ENCODE measurements at regions not wholly inside any gene's neighbourhood (a gene's known extent, or its start where the extent isn't known, plus 50 kb on each side); places are given as distances from the start of the nearest gene placed in this dataset.

DNA sequence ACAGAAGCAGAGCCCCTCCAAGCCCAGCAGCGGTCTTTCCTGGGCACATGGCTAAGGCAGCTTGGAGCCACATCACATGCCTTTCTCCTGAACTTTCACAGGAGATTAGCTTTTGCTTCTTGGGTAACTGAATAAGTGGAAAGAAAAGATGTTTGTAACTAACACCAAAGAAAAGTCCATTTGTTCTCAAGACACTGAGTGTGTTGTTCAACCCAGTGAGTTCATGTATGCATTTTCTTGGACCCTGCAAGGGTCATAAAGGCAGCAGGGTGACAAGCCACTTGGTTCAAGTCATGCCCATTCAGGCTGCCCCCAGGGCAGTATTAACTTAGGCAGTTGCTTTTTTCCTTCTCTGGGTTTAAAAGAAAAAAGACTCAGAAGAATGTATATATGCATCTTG is 203.4 kb downstream of the FAM76B start:
- H3K36me3 ChIP-seq (ENCODE audit: control insufficient read depth, insufficient read depth, low read length): no peaks in the 10 kb centered on the region
- H3K4me1 ChIP-seq (ENCODE audit: control insufficient read depth, insufficient read depth, low read length): no peaks in the 10 kb centered on the region
- H3K4me3 ChIP-seq (ENCODE audit: low read length): no peak overlapping the region
- no peak overlapping the region for H3K9ac ChIP-seq (ENCODE audit: low read length)
- H3K27ac ChIP-seq (ENCODE audit: low read depth, low read length): no peak overlapping the region
- H3K27me3 ChIP-seq (ENCODE audit: control insufficient read depth, insufficient read depth, low read length): no peaks in the 10 kb centered on the region

DNA sequence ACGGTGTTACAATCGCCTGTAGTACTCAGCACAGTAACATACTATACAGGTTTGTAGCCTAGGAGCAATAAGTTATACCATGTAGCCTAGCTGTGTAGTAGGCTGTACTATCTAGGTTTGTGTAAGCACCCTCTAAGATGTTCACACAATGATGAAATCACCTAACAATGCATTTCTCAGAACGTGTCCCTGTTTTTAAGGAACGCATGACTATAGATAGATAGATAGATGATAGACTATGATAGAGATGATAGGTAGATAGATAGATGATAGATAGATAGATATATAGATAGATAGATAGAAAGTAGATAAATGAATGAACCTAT is 203.9 kb downstream of the FAM76B start:
- Histone ChIP-seq H3K27me3 (ENCODE audit: control insufficient read depth, insufficient read depth, low read length) (no peaks in the 10 kb centered on the region), H3K9ac (ENCODE audit: low read length) (no peak overlapping the region), H3K36me3 (ENCODE audit: control insufficient read depth, insufficient read depth, low read length) (no peaks in the 10 kb centered on the region), H3K4me1 (ENCODE audit: control insufficient read depth, insufficient read depth, low read length) (no peaks in the 10 kb centered on the region), H3K27ac (ENCODE audit: low read depth, low read length) (no peak overlapping the region), H3K4me3 (ENCODE audit: low read length) (no peak overlapping the region)

DNA sequence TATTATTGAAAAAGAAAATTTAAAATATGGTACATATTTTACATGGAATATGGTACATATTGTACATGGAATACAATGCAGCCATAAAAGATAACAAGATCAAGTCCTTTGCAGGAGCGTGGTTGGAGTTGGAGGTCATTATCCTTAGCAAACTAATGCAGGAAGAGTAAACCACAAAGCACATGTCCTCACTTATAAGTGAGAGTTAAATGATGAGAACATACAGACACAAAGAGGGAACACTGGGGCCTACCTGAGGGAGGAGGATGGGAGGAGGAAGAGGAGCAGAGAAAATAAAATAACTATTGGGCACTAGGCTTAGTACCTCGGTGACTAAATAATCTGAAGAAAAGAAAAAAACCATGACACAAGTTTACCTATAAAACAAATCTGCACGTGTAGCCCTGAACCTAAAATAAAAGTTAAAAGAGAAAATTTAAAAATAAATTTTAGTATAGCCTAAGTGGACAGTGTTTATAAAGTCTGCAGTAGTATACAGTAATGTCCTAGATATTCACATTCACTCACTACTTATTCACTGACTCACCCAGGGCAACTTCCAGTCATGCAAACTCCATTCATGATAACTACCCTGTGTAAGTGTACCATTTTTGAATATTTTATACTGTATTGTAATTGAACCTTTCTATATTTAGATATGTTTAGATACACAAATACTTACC is 204.4 kb downstream of the FAM76B start:
- Histone ChIP-seq H3K4me1 (ENCODE audit: control insufficient read depth, insufficient read depth, low read length) (no peaks in the 10 kb centered on the region), H3K36me3 (ENCODE audit: control insufficient read depth, insufficient read depth, low read length) (no peaks in the 10 kb centered on the region), H3K27ac (ENCODE audit: low read depth, low read length) (no peak overlapping the region), H3K27me3 (ENCODE audit: control insufficient read depth, insufficient read depth, low read length) (no peaks in the 10 kb centered on the region), H3K4me3 (ENCODE audit: low read length) (no peak overlapping the region), H3K9ac (ENCODE audit: low read length) (no peak overlapping the region)

DNA sequence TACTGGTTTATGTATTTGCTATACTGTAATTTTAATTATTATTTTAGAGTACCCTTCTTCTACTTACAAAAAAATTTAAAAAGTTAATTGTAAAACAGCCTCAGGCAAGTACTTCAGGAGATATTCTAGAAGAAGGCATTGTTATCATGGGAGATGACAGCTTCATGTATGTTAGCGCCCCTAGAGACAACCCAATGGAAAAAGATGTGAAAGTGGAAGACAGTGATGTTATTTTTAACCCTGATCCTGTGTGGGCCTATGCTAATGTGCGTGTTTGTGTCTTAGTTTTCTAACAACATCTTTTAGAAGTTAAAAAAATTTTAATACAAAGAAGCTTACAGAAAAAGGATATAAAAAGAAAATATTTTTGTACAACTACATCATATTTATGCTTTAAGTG is 205.0 kb downstream of the FAM76B start:
- H3K4me1 ChIP-seq (ENCODE audit: control insufficient read depth, insufficient read depth, low read length): no peaks in the 10 kb centered on the region
- no peaks in the 10 kb centered on the region for H3K36me3 ChIP-seq (ENCODE audit: control insufficient read depth, insufficient read depth, low read length)
- H3K27me3 ChIP-seq (ENCODE audit: control insufficient read depth, insufficient read depth, low read length): no peaks in the 10 kb centered on the region

DNA sequence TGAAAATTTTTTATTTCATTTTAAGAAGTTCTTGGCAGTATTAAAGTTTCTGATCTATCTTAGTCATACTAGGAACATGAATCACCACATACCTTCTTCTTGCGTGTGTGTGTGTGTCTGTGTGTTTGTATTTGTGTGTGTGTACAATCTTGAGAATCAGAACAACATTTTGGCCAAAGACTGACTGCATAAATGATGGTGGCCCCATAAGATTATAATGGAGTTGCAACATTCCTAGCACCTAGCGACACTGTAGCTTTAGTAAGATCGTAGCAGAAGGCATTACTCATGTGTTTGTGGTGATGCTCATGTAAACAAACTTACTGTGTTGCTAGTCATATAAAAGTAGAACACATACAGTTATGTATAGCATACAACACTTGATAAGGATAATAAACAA is 205.4 kb downstream of the FAM76B start:
- Histone ChIP-seq H3K36me3 (ENCODE audit: control insufficient read depth, insufficient read depth, low read length) (no peaks in the 10 kb centered on the region), H3K27me3 (ENCODE audit: control insufficient read depth, insufficient read depth, low read length) (no peaks in the 10 kb centered on the region), H3K4me3 (ENCODE audit: low read length) (no peak overlapping the region), H3K9ac (ENCODE audit: low read length) (no peak overlapping the region), H3K4me1 (ENCODE audit: control insufficient read depth, insufficient read depth, low read length) (no peaks in the 10 kb centered on the region), H3K27ac (ENCODE audit: low read depth, low read length) (no peak overlapping the region)

More for the DNA sequence above, 205.0 kb downstream of the FAM76B start:
- no peak overlapping the region for H3K4me3 ChIP-seq (ENCODE audit: low read length)
- no peak overlapping the region for H3K27ac ChIP-seq (ENCODE audit: low read depth, low read length)
- no peak overlapping the region for H3K9ac ChIP-seq (ENCODE audit: low read length)

DNA sequence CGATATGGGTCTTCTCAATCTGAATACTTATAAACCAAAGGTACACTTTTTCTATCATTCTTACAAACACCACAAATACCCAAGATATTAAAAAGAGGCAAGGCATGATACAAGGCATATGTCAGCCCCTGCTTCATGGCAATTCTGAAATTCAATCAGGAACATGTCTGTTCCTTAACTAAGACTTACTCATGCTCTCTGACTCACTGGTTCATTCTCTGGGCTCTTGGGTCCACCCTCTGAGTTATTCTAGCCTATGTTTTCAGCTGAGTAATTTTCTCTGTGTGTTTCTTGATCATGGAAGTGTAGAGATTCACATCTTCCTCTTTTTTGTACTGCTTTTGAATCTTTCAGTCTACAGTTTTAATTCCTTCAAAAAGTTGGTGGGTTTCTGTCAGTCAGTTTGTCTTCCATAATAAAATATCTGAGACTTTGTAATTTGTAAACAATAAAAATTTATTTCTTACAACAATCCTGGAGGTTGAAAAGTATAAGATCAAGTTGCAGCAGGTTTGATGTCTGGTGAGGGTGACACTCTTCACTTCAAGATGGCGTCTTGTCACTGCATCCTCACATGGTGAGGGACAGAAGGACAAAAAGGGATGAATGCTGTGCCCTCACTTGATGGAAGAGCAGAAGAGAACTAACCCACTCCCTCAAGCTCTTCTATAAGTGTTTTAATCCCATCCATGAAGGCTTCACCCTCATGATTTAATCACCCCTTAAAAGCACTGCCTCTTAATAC is 211.7 kb downstream of the FAM76B start:
- Histone ChIP-seq H3K9ac (ENCODE audit: low read length) (no peak overlapping the region), H3K36me3 (ENCODE audit: control insufficient read depth, insufficient read depth, low read length) (no peaks in the 10 kb centered on the region), H3K27ac (ENCODE audit: low read depth, low read length) (no peak overlapping the region), H3K4me3 (ENCODE audit: low read length) (no peak overlapping the region), H3K27me3 (ENCODE audit: control insufficient read depth, insufficient read depth, low read length) (no peaks in the 10 kb centered on the region), H3K4me1 (ENCODE audit: control insufficient read depth, insufficient read depth, low read length) (no peaks in the 10 kb centered on the region)

DNA sequence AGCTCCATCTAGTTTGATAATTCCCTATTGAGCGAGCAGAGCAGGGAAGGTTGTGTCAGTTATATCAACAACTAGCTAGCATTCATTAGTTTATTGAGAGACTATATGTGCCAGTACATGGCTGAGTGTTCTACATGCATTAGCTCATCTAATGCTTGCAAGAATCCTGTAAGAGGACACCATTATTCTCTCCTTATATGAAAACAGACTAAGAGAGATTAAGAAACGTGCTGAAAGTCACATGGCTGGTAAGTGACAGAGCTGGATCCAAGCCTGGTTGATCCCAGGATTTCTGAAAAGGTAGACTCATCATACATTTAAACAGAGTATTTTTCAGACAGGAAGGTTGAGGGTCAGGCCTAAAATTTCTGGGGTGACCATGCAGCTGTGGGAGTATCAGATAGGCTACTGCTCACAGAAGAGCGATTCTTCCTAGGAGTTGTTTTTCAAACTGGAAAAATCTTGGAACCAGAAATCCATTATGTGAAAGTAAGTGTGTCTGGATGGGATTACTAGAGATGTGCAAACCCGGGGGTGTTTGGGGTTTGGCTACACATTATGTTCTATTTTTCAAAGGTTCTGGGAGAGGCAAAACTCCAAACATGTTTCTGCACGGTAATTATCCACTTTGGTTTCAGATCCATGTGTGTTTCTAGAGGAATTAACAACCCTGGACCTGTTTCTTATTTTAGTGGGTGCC is 213.3 kb downstream of the FAM76B start:
- Histone ChIP-seq H3K36me3 (ENCODE audit: control insufficient read depth, insufficient read depth, low read length) (no peaks in the 10 kb centered on the region), H3K4me3 (ENCODE audit: low read length) (no peak overlapping the region), H3K27me3 (ENCODE audit: control insufficient read depth, insufficient read depth, low read length) (no peaks in the 10 kb centered on the region), H3K9ac (ENCODE audit: low read length) (no peak overlapping the region), H3K4me1 (ENCODE audit: control insufficient read depth, insufficient read depth, low read length) (no peaks in the 10 kb centered on the region), H3K27ac (ENCODE audit: low read depth, low read length) (no peak overlapping the region)

DNA sequence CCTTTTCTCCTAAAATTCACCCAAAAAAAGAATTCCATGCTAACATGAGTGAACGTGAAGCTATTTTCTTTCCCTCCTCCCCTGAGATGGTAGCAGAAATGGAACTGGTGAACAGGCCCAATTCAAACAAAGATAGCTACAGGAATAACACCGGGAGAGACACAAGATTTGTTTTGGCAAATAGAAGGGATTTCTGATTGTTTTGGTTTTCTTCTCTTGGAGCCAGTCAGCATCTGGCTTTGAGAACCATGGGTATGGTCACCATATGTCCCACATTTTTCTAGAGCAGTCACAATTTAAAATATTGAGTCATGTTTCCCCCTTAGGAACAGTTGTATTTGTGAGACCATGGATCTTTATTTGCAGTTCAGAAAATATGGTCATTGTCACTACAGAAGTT is 214.1 kb downstream of the FAM76B start:
- Histone ChIP-seq H3K36me3 (ENCODE audit: control insufficient read depth, insufficient read depth, low read length) (no peaks in the 10 kb centered on the region), H3K27ac (ENCODE audit: low read depth, low read length) (no peak overlapping the region), H3K4me3 (ENCODE audit: low read length) (no peak overlapping the region), H3K9ac (ENCODE audit: low read length) (no peak overlapping the region), H3K27me3 (ENCODE audit: control insufficient read depth, insufficient read depth, low read length) (no peaks in the 10 kb centered on the region), H3K4me1 (ENCODE audit: control insufficient read depth, insufficient read depth, low read length) (no peaks in the 10 kb centered on the region)

DNA sequence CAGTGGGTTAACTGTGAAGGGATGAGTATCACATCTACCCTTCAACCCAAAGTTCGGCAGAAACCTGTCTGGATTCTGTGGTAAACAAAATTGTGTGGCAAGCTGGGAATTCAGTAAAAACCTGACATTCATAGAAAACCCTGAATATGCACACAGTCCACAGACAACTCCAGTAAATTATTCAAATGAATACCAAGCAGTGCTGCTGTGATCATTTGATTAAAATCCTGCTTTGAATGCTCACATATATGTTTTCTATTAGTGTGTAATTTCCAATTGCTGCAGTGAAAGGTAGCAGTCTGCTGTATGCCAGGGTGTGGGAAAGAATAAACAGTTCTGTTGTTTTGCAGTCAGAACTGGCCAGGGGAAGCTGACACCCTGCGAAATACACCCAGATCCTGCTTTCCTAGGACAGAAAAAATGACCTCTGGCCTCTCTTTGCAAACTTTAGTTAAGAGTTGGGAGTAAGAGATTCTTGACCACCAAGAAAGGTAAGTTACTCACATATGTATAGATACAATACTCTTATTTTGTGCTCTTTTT is 217.8 kb downstream of the FAM76B start:
- no peak overlapping the region for H3K27ac ChIP-seq (ENCODE audit: low read depth, low read length)

DNA sequence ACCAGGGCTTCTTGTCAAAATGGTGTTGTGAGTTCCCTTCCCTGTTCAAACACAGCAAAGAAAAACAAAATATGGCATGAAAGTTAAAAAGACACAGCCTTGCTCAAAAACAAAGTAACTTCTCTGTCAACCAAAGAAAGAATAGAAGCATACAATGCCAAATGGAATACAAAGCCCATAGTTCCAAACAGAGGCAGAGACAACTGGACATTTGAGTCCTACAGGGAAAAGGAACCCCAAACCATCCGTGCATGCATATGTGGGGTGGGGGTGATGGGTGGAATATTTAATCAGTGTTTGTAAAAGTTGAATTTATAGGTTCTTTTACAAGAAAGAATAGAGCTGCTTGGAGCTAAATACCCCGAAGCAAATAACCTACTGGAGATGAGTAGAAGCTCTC is 218.7 kb downstream of the FAM76B start:
- H3K27me3 ChIP-seq (ENCODE audit: control insufficient read depth, insufficient read depth, low read length): no peaks in the 10 kb centered on the region
- H3K36me3 ChIP-seq (ENCODE audit: control insufficient read depth, insufficient read depth, low read length): no peaks in the 10 kb centered on the region
- no peak overlapping the region for H3K4me3 ChIP-seq (ENCODE audit: low read length)
- no peaks in the 10 kb centered on the region for H3K4me1 ChIP-seq (ENCODE audit: control insufficient read depth, insufficient read depth, low read length)
- no peak overlapping the region for H3K9ac ChIP-seq (ENCODE audit: low read length)
- H3K27ac ChIP-seq (ENCODE audit: low read depth, low read length): no peak overlapping the region

More for the DNA sequence above, 217.8 kb downstream of the FAM76B start:
- H3K4me3 ChIP-seq (ENCODE audit: low read length): no peak overlapping the region
- H3K9ac ChIP-seq (ENCODE audit: low read length): no peak overlapping the region
- no peaks in the 10 kb centered on the region for H3K36me3 ChIP-seq (ENCODE audit: control insufficient read depth, insufficient read depth, low read length)
- no peaks in the 10 kb centered on the region for H3K27me3 ChIP-seq (ENCODE audit: control insufficient read depth, insufficient read depth, low read length)
- no peaks in the 10 kb centered on the region for H3K4me1 ChIP-seq (ENCODE audit: control insufficient read depth, insufficient read depth, low read length)

DNA sequence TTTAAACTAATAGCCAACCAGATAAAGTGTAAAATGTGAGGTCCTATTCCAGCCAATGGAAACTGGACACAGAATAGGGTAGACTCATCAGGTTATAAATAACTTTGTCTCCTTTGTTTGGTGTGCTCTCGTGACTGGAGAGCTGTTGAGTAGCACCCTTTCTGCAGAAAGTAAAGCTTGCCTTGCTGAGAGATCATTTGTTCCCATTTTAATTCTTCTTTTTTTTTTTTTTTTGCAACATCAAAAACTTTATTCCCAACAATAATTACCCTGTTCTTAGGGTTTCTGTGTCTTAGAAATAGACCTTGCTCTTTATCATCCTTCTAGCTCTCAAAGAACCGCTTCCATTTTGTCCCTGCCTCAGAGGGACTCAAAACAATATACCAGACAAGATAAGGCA is 220.4 kb downstream of the FAM76B start:
- Histone ChIP-seq H3K4me3 (ENCODE audit: low read length) (no peak overlapping the region), H3K9ac (ENCODE audit: low read length) (no peak overlapping the region), H3K36me3 (ENCODE audit: control insufficient read depth, insufficient read depth, low read length) (no peaks in the 10 kb centered on the region), H3K27me3 (ENCODE audit: control insufficient read depth, insufficient read depth, low read length) (no peaks in the 10 kb centered on the region), H3K27ac (ENCODE audit: low read depth, low read length) (no peak overlapping the region), H3K4me1 (ENCODE audit: control insufficient read depth, insufficient read depth, low read length) (no peaks in the 10 kb centered on the region)

DNA sequence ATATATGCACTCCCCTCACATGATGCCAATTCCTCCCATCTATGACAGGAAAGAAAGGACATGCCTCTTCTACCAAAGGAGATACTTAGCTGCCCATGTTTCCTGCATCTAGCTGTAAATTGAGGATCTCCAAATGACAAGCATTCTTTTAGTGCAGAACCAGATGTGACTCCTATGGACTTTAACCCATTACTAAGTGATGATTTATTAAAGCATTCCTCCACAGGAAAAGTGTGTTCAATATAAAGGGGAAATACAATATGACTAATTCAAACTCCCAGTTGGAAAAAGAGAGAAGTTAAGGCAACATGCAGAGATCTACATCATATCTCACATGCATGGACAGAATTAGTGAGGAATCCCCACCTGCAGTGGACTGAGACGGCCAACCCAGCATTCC is 221.3 kb downstream of the FAM76B start:
- no peak overlapping the region for H3K4me3 ChIP-seq (ENCODE audit: low read length)

More for the DNA sequence above, 221.3 kb downstream of the FAM76B start:
- no peaks in the 10 kb centered on the region for H3K4me1 ChIP-seq (ENCODE audit: control insufficient read depth, insufficient read depth, low read length)
- H3K36me3 ChIP-seq (ENCODE audit: control insufficient read depth, insufficient read depth, low read length): no peaks in the 10 kb centered on the region
- H3K27ac ChIP-seq (ENCODE audit: low read depth, low read length): no peak overlapping the region
- no peaks in the 10 kb centered on the region for H3K27me3 ChIP-seq (ENCODE audit: control insufficient read depth, insufficient read depth, low read length)
- no peak overlapping the region for H3K9ac ChIP-seq (ENCODE audit: low read length)

All from rectal smooth muscle tissue (tissue), 1 donor.